Endothelial cell of umbilical vein (primary cell): ENCODE measurements at regions not wholly inside any gene's neighbourhood (a gene's known extent, or its start where the extent isn't known, plus 50 kb on each side); places are given as distances from the start of the nearest gene placed in this dataset.

Source experiments
- BruUV-seq: library from RNA; stranded (reverse); fragments of 400-500 nt; replicated peaks from 2 replicates; lab custom pipeline; 2021; lab: Mats Ljungman, UMichigan
- CTCF ChIA-PET: fragments of 300-600, 350-600 bp; sonication (Branson Sonifier 250); formaldehyde crosslinking; loops from one replicate; lab custom pipeline; 2021; ENCODE audit warnings: antibody characterized with exemption, inconsistent platforms; lab: Charles Lee
- POLR2A ChIA-PET: fragments of 300-600, 350-600 bp; sonication (Branson Sonifier 250); formaldehyde crosslinking; loops from one replicate; lab custom pipeline; 2021; ENCODE audit warnings: antibody characterized with exemption, inconsistent platforms; lab: Charles Lee
- DNase-seq: peaks from one replicate; pipeline ENCODE4 v3.0.0-alpha.2; 2011; ENCODE audit warnings: low read depth, low spot score
- FAIRE-seq: peaks from 2 replicates; lab custom pipeline; 2011; peaks lifted over from hg19 to GRCh38; lab: Jason Lieb, UNC
- H2AFZ ChIP-seq: 2 replicates; pipeline ENCODE4 v1.6.0; 2012; ENCODE audit warnings: low read depth, low read length, control low read depth, inconsistent platforms
- H3K27ac ChIP-seq: 2 replicates; pipeline ENCODE4 v1.5.1; 2011; ENCODE audit warnings: low read depth, mild to moderate bottlenecking, control low read depth, low read length, moderate library complexity; ENCODE audit not compliant: insufficient read depth
- H3K27me3 ChIP-seq, 2 experiments: 2 replicates each; pipeline versions ENCODE4 v1.6.0 to v1.6.1; 2011; ENCODE audit warnings: low read length in 2 of 2, mixed read lengths in 1 of 2; ENCODE audit not compliant: control insufficient read depth in 2 of 2, insufficient read depth in 2 of 2
- H3K36me3 ChIP-seq, 2 experiments: 2 replicates in 1 of 2; 3 replicates in 1 of 2; pipeline ENCODE4 v1.5.1; 2011; ENCODE audit warnings: low read length in 2 of 2, mild to moderate bottlenecking in 1 of 2, moderate library complexity in 1 of 2; ENCODE audit not compliant: control insufficient read depth in 2 of 2, insufficient read depth in 2 of 2; ENCODE audit errors: extremely low read depth in 1 of 2
- H3K4me1 ChIP-seq: 3 replicates; pipeline ENCODE4 v1.5.1; 2011; ENCODE audit warnings: mild to moderate bottlenecking, low read length; ENCODE audit not compliant: control insufficient read depth, insufficient read depth; ENCODE audit errors: extremely low read depth
- H3K4me2 ChIP-seq: 2 replicates; pipeline ENCODE4 v1.6.1; 2011; ENCODE audit warnings: low read length, control low read depth, mixed read lengths; ENCODE audit not compliant: insufficient read depth
- H3K4me3 ChIP-seq, 3 experiments: fragments of 200-600 bp in 1 of 3; sonication (generic), shearing (Covaris generic) in 1 of 3; replicated peaks in 1 of 3; 2 replicates each; pipeline ENCODE4 v1.5.1; 2011 to 2016; ENCODE audit warnings: control low read depth in 3 of 3, low read length in 3 of 3, mild to moderate bottlenecking in 2 of 3, inconsistent platforms in 1 of 3, low read depth in 1 of 3, moderate library complexity in 1 of 3; ENCODE audit not compliant: insufficient read depth in 1 of 3
- H3K79me2 ChIP-seq: 2 replicates; pipeline ENCODE4 v1.6.0; 2012; ENCODE audit warnings: low read length, inconsistent platforms; ENCODE audit not compliant: control insufficient read depth, insufficient read depth
- H3K9ac ChIP-seq: replicated peaks from 2 replicates; pipeline ENCODE3; 2011; ENCODE audit warnings: low read length, control low read depth; ENCODE audit not compliant: insufficient read depth; ENCODE audit errors: extremely low read depth
- H3K9me1 ChIP-seq: replicated peaks from 3 replicates; pipeline ENCODE4 v1.6.0; 2011; ENCODE audit warnings: mild to moderate bottlenecking, low read length; ENCODE audit not compliant: control insufficient read depth, insufficient read depth; ENCODE audit errors: extremely low read depth
- H3K9me3 ChIP-seq: replicated peaks from 2 replicates; pipeline ENCODE4 v1.5.1; 2012; ENCODE audit warnings: low read length, inconsistent platforms; ENCODE audit not compliant: control insufficient read depth, insufficient read depth
- H4K20me1 ChIP-seq: replicated peaks from 2 replicates; pipeline ENCODE3; 2011; ENCODE audit warnings: mild to moderate bottlenecking, low read length; ENCODE audit not compliant: control insufficient read depth, insufficient read depth; ENCODE audit errors: extremely low read depth
- EZH2 ChIP-seq: IDR thresholded peaks from 2 replicates; pipeline ENCODE4 v1.6.1; 2012; ENCODE audit warnings: borderline replicate concordance, low read depth, mild to moderate bottlenecking, moderate library complexity, low read length, inconsistent platforms; ENCODE audit not compliant: severe bottlenecking
- FOS ChIP-seq: IDR thresholded peaks from 2 replicates; pipeline ENCODE4 v1.6.1; 2011; ENCODE audit warnings: mild to moderate bottlenecking, low read length, moderate library complexity, borderline replicate concordance; ENCODE audit not compliant: insufficient read depth
- GATA2 ChIP-seq: IDR thresholded peaks from 2 replicates; pipeline ENCODE4 v1.7.0; 2011; ENCODE audit warnings: low read depth, mild to moderate bottlenecking, moderate library complexity, mixed read lengths, low read length; ENCODE audit not compliant: insufficient read length, insufficient read depth
- JUN ChIP-seq: IDR thresholded peaks from 2 replicates; pipeline ENCODE4 v1.6.1; 2011; ENCODE audit warnings: borderline replicate concordance, low read depth; ENCODE audit not compliant: insufficient read length, insufficient read depth
- MYC ChIP-seq: IDR thresholded peaks from one replicate; pipeline ENCODE4 v1.6.1; 2011; ENCODE audit warnings: mild to moderate bottlenecking, low read depth, low read length
- POLR2A ChIP-seq: IDR thresholded peaks from 2 replicates; pipeline ENCODE4 v1.6.1; 2012; ENCODE audit warnings: low read depth, mild to moderate bottlenecking, control low read depth, low read length
- POLR2AphosphoS5 ChIP-seq: IDR thresholded peaks from 2 replicates; pipeline ENCODE4 v1.6.1; 2012; ENCODE audit warnings: low read depth, mild to moderate bottlenecking, control low read depth, low read length, moderate library complexity; ENCODE audit not compliant: insufficient read depth
- dilution Hi-C: fragments of 300-500 bp; cut with MboI; formaldehyde crosslinking; loops from one replicate; pipeline ENCODE4 v1.15.0; 2019; ENCODE audit warnings: low sequenced_read_pairs; ENCODE audit not compliant: extremely low pct_ligation_motif_present
- intact Hi-C: fragments of 100-400 bp; cut with micrococcal nuclease; formaldehyde crosslinking; loops from one replicate; pipeline ENCODE4 v1.10.0; 2022
- TF ChIP-seq, protein P1 (sequence below), 2 donors: IDR thresholded peaks; 1 replicate in 1 of 2; 2 replicates in 1 of 2; pipeline ENCODE4 v1.5.1; 2011; ENCODE audit warnings: low read length in 2 of 2, mild to moderate bottlenecking in 2 of 2, moderate library complexity in 2 of 2, control low read depth in 1 of 2, inconsistent platforms in 1 of 2, low read depth in 1 of 2; ENCODE audit not compliant: insufficient read depth in 1 of 2; ENCODE audit errors: extremely low read depth in 1 of 2
- TF ChIP-seq, protein P2 (sequence below): IDR thresholded peaks from 2 replicates; pipeline ENCODE4 v1.6.1; 2011; ENCODE audit not compliant: insufficient read depth, insufficient read length

DNA sequence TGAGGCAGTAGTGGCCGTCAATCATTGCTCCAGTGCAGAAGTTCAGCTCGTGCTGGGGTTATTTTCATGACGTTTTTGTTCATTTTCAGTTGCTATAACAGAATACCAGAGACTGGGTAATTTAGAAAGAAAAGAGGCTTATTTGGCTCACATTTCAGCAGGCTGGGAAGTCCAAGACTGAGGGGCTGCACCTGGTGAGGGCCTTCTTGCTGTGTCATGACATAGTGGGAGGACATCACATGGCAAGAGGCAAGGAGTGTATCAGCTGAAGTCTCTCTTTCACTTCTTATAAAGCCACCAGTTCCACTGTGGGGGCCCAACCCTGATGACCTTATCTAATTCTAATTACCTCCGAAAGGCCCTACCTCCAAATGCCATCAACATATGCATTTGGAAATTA is 58.0 kb upstream of the DPP10 start:
- Histone ChIP-seq H4K20me1 (no peaks in the 10 kb centered on the region), H3K27ac (no peak overlapping the region), H3K9me1 (no peaks in the 10 kb centered on the region), H3K9me3 (peaks cover 4% of the 10 kb centered on the region), H2AFZ (no peak overlapping the region), H3K4me3 (no peak overlapping the region), H3K27me3 (no peaks in the 10 kb centered on the region), H3K4me2 (no peak overlapping the region), H3K9ac (no peak overlapping the region), H3K79me2 (no peaks in the 10 kb centered on the region), H3K36me3 (no peaks in the 10 kb centered on the region), H3K4me1 (no peaks in the 10 kb centered on the region)
- dilution Hi-C loops: no loop called here
- TF ChIP-seq, protein P1, sequence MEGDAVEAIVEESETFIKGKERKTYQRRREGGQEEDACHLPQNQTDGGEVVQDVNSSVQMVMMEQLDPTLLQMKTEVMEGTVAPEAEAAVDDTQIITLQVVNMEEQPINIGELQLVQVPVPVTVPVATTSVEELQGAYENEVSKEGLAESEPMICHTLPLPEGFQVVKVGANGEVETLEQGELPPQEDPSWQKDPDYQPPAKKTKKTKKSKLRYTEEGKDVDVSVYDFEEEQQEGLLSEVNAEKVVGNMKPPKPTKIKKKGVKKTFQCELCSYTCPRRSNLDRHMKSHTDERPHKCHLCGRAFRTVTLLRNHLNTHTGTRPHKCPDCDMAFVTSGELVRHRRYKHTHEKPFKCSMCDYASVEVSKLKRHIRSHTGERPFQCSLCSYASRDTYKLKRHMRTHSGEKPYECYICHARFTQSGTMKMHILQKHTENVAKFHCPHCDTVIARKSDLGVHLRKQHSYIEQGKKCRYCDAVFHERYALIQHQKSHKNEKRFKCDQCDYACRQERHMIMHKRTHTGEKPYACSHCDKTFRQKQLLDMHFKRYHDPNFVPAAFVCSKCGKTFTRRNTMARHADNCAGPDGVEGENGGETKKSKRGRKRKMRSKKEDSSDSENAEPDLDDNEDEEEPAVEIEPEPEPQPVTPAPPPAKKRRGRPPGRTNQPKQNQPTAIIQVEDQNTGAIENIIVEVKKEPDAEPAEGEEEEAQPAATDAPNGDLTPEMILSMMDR (IDR thresholded peaks at IDR 0.05; ENCODE audit: extremely low read depth in 1 of 2, insufficient read depth in 1 of 2, low read depth in 1 of 2, low read length in 2 of 2): no peak
- TF ChIP-seq POLR2A: no peak
- no peak for TF ChIP-seq POLR2AphosphoS5
- TF ChIP-seq GATA2: no peak
- no peak for TF ChIP-seq EZH2
- TF ChIP-seq, protein P2, sequence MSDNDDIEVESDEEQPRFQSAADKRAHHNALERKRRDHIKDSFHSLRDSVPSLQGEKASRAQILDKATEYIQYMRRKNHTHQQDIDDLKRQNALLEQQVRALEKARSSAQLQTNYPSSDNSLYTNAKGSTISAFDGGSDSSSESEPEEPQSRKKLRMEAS: no peak
- no peak for TF ChIP-seq FOS
- TF ChIP-seq MYC: no peak
- TF ChIP-seq JUN: no peak
- ChIA-PET POLR2A (no interaction called here), CTCF (no interaction called here)
- FAIRE-seq (no peak), DNase-seq (no peak)
- no TSS peak for BruUV-seq
- intact Hi-C loops: no loop called here
